ENCODE measurements at regions not wholly inside any gene's neighbourhood (a gene's known extent, or its start where the extent isn't known, plus 50 kb on each side); places are given as distances from the start of the nearest gene placed in this dataset.

- Histone ChIP-seq H3K9me2 (replicated peaks; ENCODE audit: insufficient read depth) (no peaks in the 10 kb centered on the region), H4K20me1 (ENCODE audit: insufficient read depth, poor library complexity, severe bottlenecking) (no peaks in the 10 kb centered on the region), H3K27ac (no peak overlapping the region), H3K36me3 (replicated peaks; ENCODE audit: insufficient read depth, low read depth) (no peaks in the 10 kb centered on the region), H3K4me3 (no peak overlapping the region), H3K4me1 (ENCODE audit: insufficient read depth) (no peaks in the 10 kb centered on the region), H3K9me3 (ENCODE audit: low read depth) (no peaks in the 10 kb centered on the region), H3K27me3 (no peaks in the 10 kb centered on the region), H3K79me2 (no peaks in the 10 kb centered on the region), H3K4me2 (no peak overlapping the region), H2AFZ (no peak overlapping the region)
- TF ChIP-seq CTCF (IDR thresholded peaks at IDR 0.05; ENCODE audit: poor library complexity) (no peak), EZH2 (IDR thresholded peaks at IDR 0.05; ENCODE audit: borderline replicate concordance) (no peak), EZH2phosphoT487 (IDR thresholded peaks at IDR 0.05; ENCODE audit: low read depth, severe bottlenecking, unreplicated experiment) (no peak)
- no peak for DNase-seq (ENCODE audit: low spot score)
- 84% methylated on average over 10 of the region's 10 CpGs for WGBS (ENCODE audit: low lambda C conversion rate, missing lambda C conversion rate)
Measured at GRCh38 chr12:107444771-107445170, 240.8 kb upstream of the PWP1 start.

GRCh38 chr12:107446476-107446875 lies 239.1 kb upstream of the PWP1 start:
- 86% methylated on average over 3 of the region's 3 CpGs for WGBS (ENCODE audit: low lambda C conversion rate, missing lambda C conversion rate)

GRCh38 chr12:107447336-107447735 lies 238.3 kb upstream of the PWP1 start:
- Histone ChIP-seq H3K27me3 (no peaks in the 10 kb centered on the region), H3K4me1 (ENCODE audit: insufficient read depth) (no peaks in the 10 kb centered on the region), H3K79me2 (no peaks in the 10 kb centered on the region), H3K4me2 (no peak overlapping the region), H2AFZ (no peak overlapping the region), H3K27ac (no peak overlapping the region), H3K4me3 (no peak overlapping the region), H3K9me3 (ENCODE audit: low read depth) (no peaks in the 10 kb centered on the region), H3K36me3 (replicated peaks; ENCODE audit: insufficient read depth, low read depth) (no peaks in the 10 kb centered on the region), H4K20me1 (ENCODE audit: insufficient read depth, poor library complexity, severe bottlenecking) (no peaks in the 10 kb centered on the region), H3K9me2 (replicated peaks; ENCODE audit: insufficient read depth) (no peaks in the 10 kb centered on the region)
- no peak for DNase-seq (ENCODE audit: low spot score)
- 92% methylated on average over 5 of the region's 5 CpGs for WGBS (ENCODE audit: low lambda C conversion rate, missing lambda C conversion rate)
- TF ChIP-seq EZH2phosphoT487 (IDR thresholded peaks at IDR 0.05; ENCODE audit: low read depth, severe bottlenecking, unreplicated experiment) (no peak), EZH2 (IDR thresholded peaks at IDR 0.05; ENCODE audit: borderline replicate concordance) (no peak), CTCF (IDR thresholded peaks at IDR 0.05; ENCODE audit: poor library complexity) (no peak)

More at GRCh38 chr12:107446476-107446875, 239.1 kb upstream of the PWP1 start:
- H3K4me1 ChIP-seq (ENCODE audit: insufficient read depth): no peaks in the 10 kb centered on the region
- no peak overlapping the region for H3K4me3 ChIP-seq
- H2AFZ ChIP-seq: no peak overlapping the region
- H3K36me3 ChIP-seq (replicated peaks; ENCODE audit: insufficient read depth, low read depth): no peaks in the 10 kb centered on the region
- H3K4me2 ChIP-seq: no peak overlapping the region
- no peaks in the 10 kb centered on the region for H3K9me3 ChIP-seq (ENCODE audit: low read depth)
- no peaks in the 10 kb centered on the region for H3K9me2 ChIP-seq (replicated peaks; ENCODE audit: insufficient read depth)
- H3K27me3 ChIP-seq: no peaks in the 10 kb centered on the region
- no peak for DNase-seq (ENCODE audit: low spot score)
- H3K27ac ChIP-seq: no peak overlapping the region
- H4K20me1 ChIP-seq (ENCODE audit: insufficient read depth, poor library complexity, severe bottlenecking): no peaks in the 10 kb centered on the region
- no peak for TF ChIP-seq EZH2 (IDR thresholded peaks at IDR 0.05; ENCODE audit: borderline replicate concordance)
- no peak for TF ChIP-seq CTCF (IDR thresholded peaks at IDR 0.05; ENCODE audit: poor library complexity)
- TF ChIP-seq EZH2phosphoT487 (IDR thresholded peaks at IDR 0.05; ENCODE audit: low read depth, severe bottlenecking, unreplicated experiment): no peak
- H3K79me2 ChIP-seq: no peaks in the 10 kb centered on the region

GRCh38 chr12:107448198-107448597 lies 237.4 kb upstream of the PWP1 start:
- H3K36me3 ChIP-seq (replicated peaks; ENCODE audit: insufficient read depth, low read depth): no peaks in the 10 kb centered on the region

More at GRCh38 chr12:107448198-107448597, 237.4 kb upstream of the PWP1 start:
- WGBS (ENCODE audit: low lambda C conversion rate, missing lambda C conversion rate): 47% methylated on average over 1 of the region's 1 CpG
- no peaks in the 10 kb centered on the region for H3K9me2 ChIP-seq (replicated peaks; ENCODE audit: insufficient read depth)
- TF ChIP-seq EZH2phosphoT487 (IDR thresholded peaks at IDR 0.05; ENCODE audit: low read depth, severe bottlenecking, unreplicated experiment) (no peak), CTCF (IDR thresholded peaks at IDR 0.05; ENCODE audit: poor library complexity) (no peak), EZH2 (IDR thresholded peaks at IDR 0.05; ENCODE audit: borderline replicate concordance) (no peak)
- no peak overlapping the region for H3K27ac ChIP-seq
- no peak for DNase-seq (ENCODE audit: low spot score)
- H3K79me2 ChIP-seq: no peaks in the 10 kb centered on the region
- no peak overlapping the region for H3K4me2 ChIP-seq
- H3K9me3 ChIP-seq (ENCODE audit: low read depth): no peaks in the 10 kb centered on the region
- no peaks in the 10 kb centered on the region for H3K4me1 ChIP-seq (ENCODE audit: insufficient read depth)
- H2AFZ ChIP-seq: no peak overlapping the region
- H3K27me3 ChIP-seq: no peaks in the 10 kb centered on the region
- no peaks in the 10 kb centered on the region for H4K20me1 ChIP-seq (ENCODE audit: insufficient read depth, poor library complexity, severe bottlenecking)
- no peak overlapping the region for H3K4me3 ChIP-seq
